SK-N-SH treated with all-trans-retinoic acid at 6 μM for 48 hours (cell line): ENCODE measurements at regions not wholly inside any gene's neighbourhood (a gene's known extent, or its start where the extent isn't known, plus 50 kb on each side); places are given as distances from the start of the nearest gene placed in this dataset.

ENCODE experiments used
- ARNTL ChIP-seq: fragments of 450-650 bp; formaldehyde crosslinking; IDR thresholded peaks from 2 replicates; pipeline ENCODE4 v1.5.0; 2020; ENCODE audit warnings: low read depth, mild to moderate bottlenecking, moderate library complexity, borderline replicate concordance
- CSDC2 ChIP-seq: fragments of 250-450 bp; sonication (Bioruptor Pico); IDR thresholded peaks from 2 replicates; pipeline ENCODE4 v1.5.0; 2020; ENCODE audit warnings: mild to moderate bottlenecking, moderate library complexity
- CSRNP3 ChIP-seq: fragments of 250-450 bp; sonication (Bioruptor Pico); IDR thresholded peaks from 2 replicates; pipeline ENCODE4 v1.5.1; 2021; ENCODE audit warnings: mild to moderate bottlenecking, moderate library complexity
- GLIS3 ChIP-seq: fragments of 250-450 bp; sonication (Bioruptor Pico); IDR thresholded peaks from 2 replicates; pipeline ENCODE4 v1.5.0; 2020; ENCODE audit warnings: mild to moderate bottlenecking, moderate library complexity
- ISL1 ChIP-seq: fragments of 250-450 bp; sonication (Bioruptor Pico); IDR thresholded peaks from 2 replicates; pipeline ENCODE4 v2.1.2; 2022; ENCODE audit warnings: mild to moderate bottlenecking, moderate library complexity
- PATZ1 ChIP-seq: fragments of 250-450 bp; sonication (Bioruptor Pico); IDR thresholded peaks from 2 replicates; pipeline ENCODE4 v1.8.0; 2020; ENCODE audit warnings: mild to moderate bottlenecking, moderate library complexity, borderline replicate concordance
- RARB ChIP-seq: fragments of 250-450 bp; sonication (Bioruptor Pico); IDR thresholded peaks from 2 replicates; pipeline ENCODE4 v1.8.0; 2021; ENCODE audit warnings: mild to moderate bottlenecking, moderate library complexity
- SNAI2 ChIP-seq: fragments of 250-450 bp; sonication (Bioruptor Pico); IDR thresholded peaks from 2 replicates; pipeline ENCODE4 v1.5.0; 2020; ENCODE audit warnings: mild to moderate bottlenecking, moderate library complexity
- TCF4 ChIP-seq: fragments of 250-450 bp; sonication (Bioruptor Pico); IDR thresholded peaks from 2 replicates; pipeline ENCODE4 v1.8.0; 2021; ENCODE audit warnings: mild to moderate bottlenecking, moderate library complexity, borderline replicate concordance
- TSHZ2 ChIP-seq: fragments of 250-450 bp; sonication (Bioruptor Pico); IDR thresholded peaks from 2 replicates; pipeline ENCODE4 v1.5.0; 2020; ENCODE audit warnings: mild to moderate bottlenecking, moderate library complexity
- ZFP3 ChIP-seq: fragments of 250-450 bp; sonication (Bioruptor Pico); IDR thresholded peaks from 2 replicates; pipeline ENCODE4 v1.5.0; 2020; ENCODE audit warnings: mild to moderate bottlenecking, moderate library complexity
- ZNF565 ChIP-seq: fragments of 450-650 bp; formaldehyde crosslinking; conservative IDR thresholded peaks from 2 replicates; pipeline ENCODE4 v1.5.0; 2020; ENCODE audit warnings: low read depth, mild to moderate bottlenecking, moderate library complexity
- ZNF8 ChIP-seq: fragments of 450-650 bp; formaldehyde crosslinking; IDR thresholded peaks from 2 replicates; pipeline ENCODE4 v1.5.0; 2020; ENCODE audit warnings: mild to moderate bottlenecking, moderate library complexity

GRCh38 chr13:40031031-40031430 is 375.6 kb downstream of the COG6 start:
- no peak for TF ChIP-seq ZFP3 (CRISPR knock-in tag)
- TF ChIP-seq ARNTL (CRISPR knock-in tag) = no peak
- peak; percentile 85 for TF ChIP-seq RARB (CRISPR knock-in tag)
- no peak for TF ChIP-seq TCF4
- no peak for TF ChIP-seq ZNF8 (CRISPR knock-in tag)
- peak; percentile 97 for TF ChIP-seq ISL1 (CRISPR knock-in tag)
- no peak for TF ChIP-seq CSRNP3 (CRISPR knock-in tag)
- TF ChIP-seq TSHZ2 (CRISPR knock-in tag) = no peak
- TF ChIP-seq GLIS3 = no peak
- TF ChIP-seq PATZ1 (CRISPR knock-in tag) = 0 out of 2 replicates have a peak, but pooled peaks have one; percentile 55
- TF ChIP-seq CSDC2 (CRISPR knock-in tag) = peak; percentile 17; the same call in 1 of the 2 replicates
- TF ChIP-seq ZNF565 = no peak
- TF ChIP-seq SNAI2 (CRISPR knock-in tag) = no peak
